Heart right ventricle (tissue), 16 donors: ENCODE measurements at regions not wholly inside any gene's neighbourhood (a gene's known extent, or its start where the extent isn't known, plus 50 kb on each side); places are given as distances from the start of the nearest gene placed in this dataset.

Source experiments
- ATAC-seq, 8 donors: fragments of 200-7000 bp; cut with Tn5 transposase; one replicate each; pipeline ENCODE4 v1.9.1; 2020; ENCODE audit warnings: mild to moderate bottlenecking in 8 of 8, moderate library complexity in 8 of 8, moderate number of reproducible peaks in 1 of 8
- DNase-seq, 2 donors: peaks; one replicate each; pipeline ENCODE4 v3.0.0-alpha.2; 2020
- H3K27ac ChIP-seq, 10 donors: fragments of 200-600 bp; sonication (generic) in 2 of 10; one replicate each; pipeline versions ENCODE4 v1.5.0 to v1.8.0; 2020 to 2022; ENCODE audit warnings: mild to moderate bottlenecking in 3 of 10
- H3K27me3 ChIP-seq, 7 donors: fragments of 200-600 bp; one replicate each; pipeline ENCODE4 v1.8.0; 2021 to 2022; ENCODE audit warnings: mild to moderate bottlenecking in 2 of 7
- H3K36me3 ChIP-seq, 9 donors: fragments of 200-600 bp; sonication (generic) in 1 of 9; one replicate each; pipeline versions ENCODE4 v1.5.0 to v1.8.0; 2020 to 2022; ENCODE audit warnings: mild to moderate bottlenecking in 2 of 9
- H3K4me1 ChIP-seq, 9 donors: fragments of 200-600 bp; sonication (generic) in 1 of 9; one replicate each; pipeline versions ENCODE4 v1.5.0 to v1.8.0; 2020 to 2022; ENCODE audit warnings: mild to moderate bottlenecking in 4 of 9
- H3K4me3 ChIP-seq, 10 donors: fragments of 200-600 bp; sonication (generic) in 2 of 10; one replicate each; pipeline versions ENCODE4 v1.5.0 to v1.8.0; 2020 to 2022; ENCODE audit warnings: mild to moderate bottlenecking in 7 of 10, moderate library complexity in 2 of 10
- H3K9me3 ChIP-seq, 11 donors: fragments of 200-600 bp in 10 of 11; sonication (generic) in 2 of 11; one replicate each; pipeline versions ENCODE4 v1.5.0 to v1.8.0; 2013 to 2022; ENCODE audit warnings: mild to moderate bottlenecking in 2 of 11, control low read depth in 1 of 11, moderate library complexity in 1 of 11
- CTCF ChIP-seq, 9 donors: fragments of 200-600 bp; sonication (generic) in 2 of 9; IDR thresholded peaks; one replicate each; pipeline versions ENCODE4 v1.5.0 to v1.8.0; 2021 to 2022; ENCODE audit warnings: antibody characterized with exemption in 9 of 9, mild to moderate bottlenecking in 5 of 9, moderate library complexity in 1 of 9
- WGBS, 2 donors: extraction: QIAGEN DNeasy Blood & Tissue Kit; methylation state at CpG; one replicate each; pipeline ENCODE4 v1.1.7; 2013; ENCODE audit warnings: inconsistent platforms in 1 of 2; 5-methylcytosine and 5-hydroxymethylcytosine counted together
- intact Hi-C, 10 donors: fragments of 100-400 bp; cut with DNase I; formaldehyde crosslinking; loops; one replicate each; pipeline versions ENCODE4 v1.11.1 to v1.14.2; 2022
- donor health status: Arrhythmogenic right ventricular cardiomyopathy.
- donor health status: ischemic (EF 13 %, LVEDD 7.1; RV severe dilation, severe dysfunction).
- donor health status: healthy with polysubstance abuse.
- donor health status: DM: no; HTN: yes; CAD: no.
- donor health status: DM: no; HTN: no; CAD: no.
- donor health status: ischemic (EF 25% LVEDD 6.9; RV normal size, moderate dysfunction).
- donor health status: ischemic (EF 25% LVEDD 5.7; RV mildly dilated, moderate dysfunction).
- donor health status: healthy.
- donor health status: DM: yes; HTN: yes; CAD: no.
- donor health status: Ischemic cardiomyopathy.
- donor health status: ischemic (EF 35%, LVEDD 5.7; RV mildly dilated, moderate dysfunction).
- donor health status: nonischemic (EF 11% LVEDD 7.7; RV severe dilation, severe dysfunction).
- donor health status: DM: yes; HTN: yes; CAD: no.
- donor health status: PGD.
- donor health status: ischemic (EF 29% LVEDD 5.4; RV normal size, mild dysfunction).
- donor health status: nonischemic (EF 23%, LVEDD 6.1; RV moderate dilation, normal function).

GRCh38 chr3:170776887-170777563, 93.0 kb downstream of the RPL22L1 start:
- Histone ChIP-seq H3K27ac (no peak overlapping the region), H3K36me3 (no peaks in the 10 kb centered on the region), H3K27me3 (peaks cover 0 to 10% (median 0%) of the 10 kb centered on the region in 7 donors), H3K4me3 (no peak overlapping the region), H3K9me3 (peaks cover 0 to 12% (median 0%) of the 10 kb centered on the region in 11 donors), H3K4me1 (no peaks in the 10 kb centered on the region)
- no peak for TF ChIP-seq CTCF (IDR thresholded peaks at IDR 0.05)
- intact Hi-C loops = no loop called here
- no peak for DNase-seq
- WGBS, 2 donors = 61 to 78% methylated on average over 5 of the region's 5 CpGs
- no peak for ATAC-seq

DNA sequence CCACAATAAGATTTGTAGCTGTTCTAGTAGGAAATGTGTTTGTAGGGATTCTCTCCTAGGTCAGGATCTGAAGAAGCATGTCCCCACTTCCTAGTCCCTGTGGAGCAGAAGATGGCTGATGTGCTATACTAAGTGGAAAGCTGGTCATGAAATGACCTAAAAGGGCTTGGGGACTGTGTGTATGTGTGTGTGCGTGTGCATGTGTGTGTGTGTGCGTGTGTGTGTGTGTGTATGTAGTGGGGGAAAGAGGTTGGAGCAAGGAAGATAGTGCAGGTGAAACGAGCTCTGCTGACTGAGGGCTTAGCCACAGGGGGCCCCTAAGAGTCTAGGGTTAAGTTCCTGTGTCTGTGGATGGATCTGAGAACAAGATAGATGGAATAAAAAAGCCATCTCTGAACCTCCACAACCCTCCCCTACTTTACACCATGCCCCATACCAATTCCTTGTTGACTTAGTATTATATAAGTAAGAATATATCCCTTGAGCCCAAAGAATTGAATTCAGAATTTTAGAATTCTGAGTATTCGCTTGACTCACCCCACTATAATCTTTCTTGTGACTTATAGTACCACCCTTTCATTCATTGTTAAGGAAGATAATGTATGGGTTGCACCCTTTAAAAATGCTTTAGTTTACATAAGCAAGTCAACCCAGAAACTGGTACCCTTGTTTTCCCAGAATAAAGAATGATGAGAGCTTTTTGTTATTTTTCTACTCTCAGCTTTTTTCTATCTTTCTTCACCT, 96.1 kb downstream of the RPL22L1 start:
- H3K27ac ChIP-seq = no peak overlapping the region
- no peak for TF ChIP-seq CTCF (IDR thresholded peaks at IDR 0.05)
- ATAC-seq (no peak), DNase-seq (no peak)
- H3K36me3 ChIP-seq = no peaks in the 10 kb centered on the region
- peaks cover 0 to 3% (median 0%) of the 10 kb centered on the region in 7 donors for H3K27me3 ChIP-seq
- H3K4me1 ChIP-seq = no peaks in the 10 kb centered on the region
- intact Hi-C loops = no loop called here
- 83 to 85% methylated on average over 4 of the region's 4 CpGs for WGBS, 2 donors
- H3K9me3 ChIP-seq = peaks cover 0 to 12% (median 0%) of the 10 kb centered on the region in 11 donors
- no peak overlapping the region for H3K4me3 ChIP-seq

DNA sequence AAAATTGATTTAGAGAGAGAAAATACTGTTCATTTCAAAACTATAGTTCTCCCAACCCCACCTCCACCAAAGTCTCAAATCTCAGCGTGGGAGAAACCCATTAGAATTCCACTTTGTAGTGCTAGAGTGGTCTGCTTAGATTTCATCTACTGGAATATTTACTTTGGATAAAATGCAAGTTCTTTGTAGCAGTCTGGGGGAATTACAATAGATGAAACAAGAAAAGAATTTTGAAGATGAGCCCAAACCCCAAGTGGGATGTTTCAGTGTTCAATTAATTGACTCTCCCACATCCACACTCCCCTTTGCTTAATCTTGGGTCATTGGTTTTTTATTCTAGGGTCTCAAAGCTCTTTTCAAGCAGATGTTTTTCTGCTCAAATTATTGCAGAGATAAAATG, 97.8 kb downstream of the RPL22L1 start:
- ATAC-seq (no peak), DNase-seq (no peak)
- TF ChIP-seq CTCF (IDR thresholded peaks at IDR 0.05) = no peak
- Histone ChIP-seq H3K27ac (no peak overlapping the region), H3K4me1 (peaks cover 0 to 5% (median 0%) of the 10 kb centered on the region in 9 donors), H3K27me3 (peaks cover 0 to 3% (median 0%) of the 10 kb centered on the region in 7 donors), H3K36me3 (no peaks in the 10 kb centered on the region), H3K4me3 (no peak overlapping the region), H3K9me3 (no peaks in the 10 kb centered on the region)
- WGBS, 2 donors = 67 to 77% methylated on average over 1 of the region's 1 CpG
- intact Hi-C loops = no loop called here

GRCh38 chr3:170768334-170768801, 101.6 kb downstream of the RPL22L1 start:
- intact Hi-C loops = no loop called here
- no peak overlapping the region for H3K4me3 ChIP-seq
- ATAC-seq (peak in 4 of 8 donors; percentile 22 to 47 (median 28)), DNase-seq (no peak)
- no peaks in the 10 kb centered on the region for H3K27me3 ChIP-seq
- H3K4me1 ChIP-seq = peaks cover 0 to 5% (median 0%) of the 10 kb centered on the region in 9 donors
- H3K36me3 ChIP-seq = no peaks in the 10 kb centered on the region
- H3K27ac ChIP-seq = no peak overlapping the region
- TF ChIP-seq CTCF (IDR thresholded peaks at IDR 0.05) = no peak
- H3K9me3 ChIP-seq = no peaks in the 10 kb centered on the region
- whole genome bisulfite sequencing, 2 donors = 35 to 37% methylated on average over 2 of the region's 2 CpGs
